SK-N-SH (cell line): ENCODE measurements at regions not wholly inside any gene's neighbourhood (a gene's known extent, or its start where the extent isn't known, plus 50 kb on each side); places are given as distances from the start of the nearest gene placed in this dataset.

ENCODE experiments used
- CTCF ChIA-PET: fragments of 300-600, 350-600 bp; formaldehyde crosslinking; extraction: SDS; loops from one replicate; lab custom pipeline; 2021; lab: Yijun Ruan, JAX
- POLR2A ChIA-PET: fragments of 350-600 bp; sonication (Branson Sonifier 250); formaldehyde crosslinking; extraction: SDS; loops from one replicate; lab custom pipeline; 2020; ENCODE audit warnings: antibody characterized with exemption, inconsistent platforms; lab: Yijun Ruan, JAX
- DNase-seq: peaks from one replicate; pipeline ENCODE4 v3.0.0; 2012
- H2AFZ ChIP-seq: fragments of 200-600 bp; sonication (generic); 2 replicates; pipeline ENCODE4 v1.8.1; 2016; ENCODE audit warnings: antibody characterized with exemption, mild to moderate bottlenecking, low read depth
- H3F3A ChIP-seq: fragments of 200-600 bp; sonication (generic); replicated peaks from 2 replicates; pipeline ENCODE3; 2016; ENCODE audit warnings: antibody characterized with exemption, mild to moderate bottlenecking; ENCODE audit not compliant: insufficient read depth
- H3K27ac ChIP-seq, 2 experiments: fragments of 200-500 bp in 1 of 2; fragments of 200-600 bp in 1 of 2; sonication (Bioruptor generic) in 1 of 2; sonication (generic), shearing (Covaris generic) in 1 of 2; 2 replicates each; pipeline versions ENCODE4 v1.5.1 to v1.6.1; 2014 to 2016; ENCODE audit warnings: low read depth in 2 of 2, inconsistent platforms in 1 of 2, low read length in 1 of 2, mild to moderate bottlenecking in 1 of 2, mixed read lengths in 1 of 2
- H3K27me3 ChIP-seq: fragments of 200-600 bp; sonication (generic), shearing (Covaris generic); 2 replicates; pipeline ENCODE4 v1.6.1; 2016; ENCODE audit warnings: mixed run types; ENCODE audit not compliant: insufficient read depth
- H3K36me3 ChIP-seq, 2 experiments: fragments of 200-500 bp in 1 of 2; fragments of 200-600 bp in 1 of 2; sonication (Bioruptor generic) in 1 of 2; sonication (generic) in 1 of 2; replicated peaks in 1 of 2; 2 replicates each; pipeline versions ENCODE3 to v1.5.1; 2014 to 2016; ENCODE audit warnings: low read length in 1 of 2, mild to moderate bottlenecking in 1 of 2; ENCODE audit not compliant: insufficient read depth in 2 of 2, control insufficient read depth in 1 of 2
- H3K4me1 ChIP-seq, 2 experiments: fragments of 200-500 bp in 1 of 2; fragments of 200-600 bp in 1 of 2; sonication (Bioruptor generic) in 1 of 2; sonication (generic), shearing (Covaris generic) in 1 of 2; 2 replicates each; pipeline versions ENCODE4 v1.5.1 to v1.6.1; 2014 to 2016; ENCODE audit warnings: low read depth in 1 of 2, low read length in 1 of 2, mixed run types in 1 of 2; ENCODE audit not compliant: insufficient read depth in 2 of 2, control insufficient read depth in 1 of 2
- H3K4me2 ChIP-seq: fragments of 200-600 bp; sonication (generic), shearing (Covaris generic); 2 replicates; pipeline ENCODE4 v1.6.1; 2017; ENCODE audit warnings: mixed run types
- H3K4me3 ChIP-seq, 2 experiments: fragments of 200-500 bp in 1 of 2; fragments of 200-600 bp in 1 of 2; sonication (Bioruptor generic) in 1 of 2; sonication (generic), shearing (Covaris generic) in 1 of 2; 2 replicates each; pipeline versions ENCODE4 v1.5.1 to v1.8.1; 2014 to 2016; ENCODE audit warnings: low read depth in 2 of 2, inconsistent platforms in 1 of 2, low read length in 1 of 2, mild to moderate bottlenecking in 1 of 2, mixed read lengths in 1 of 2, moderate library complexity in 1 of 2
- H3K79me2 ChIP-seq: fragments of 200-600 bp; sonication (generic); 2 replicates; pipeline ENCODE4 v1.8.1; 2017; ENCODE audit warnings: mild to moderate bottlenecking; ENCODE audit not compliant: insufficient read depth
- H3K9ac ChIP-seq: fragments of 200-600 bp; sonication (generic); 2 replicates; pipeline ENCODE4 v1.6.1; 2017; ENCODE audit warnings: mixed run types
- H3K9me2 ChIP-seq: fragments of 200-600 bp; sonication (generic); 2 replicates; pipeline ENCODE4 v1.6.1; 2017; ENCODE audit warnings: mixed run types
- H3K9me3 ChIP-seq: fragments of 200-600 bp; sonication (generic); 2 replicates; pipeline ENCODE4 v1.6.1; 2017; ENCODE audit warnings: mixed run types, mild to moderate bottlenecking, moderate library complexity
- H4K20me1 ChIP-seq: fragments of 200-600 bp; sonication (generic); 2 replicates; pipeline ENCODE4 v1.6.1; 2017; ENCODE audit warnings: mild to moderate bottlenecking, mixed run types; ENCODE audit not compliant: insufficient read depth
- CTCF ChIP-seq: fragments of 200-600 bp; sonication (generic); IDR thresholded peaks from 2 replicates; pipeline ENCODE4 v1.6.1; 2017; ENCODE audit warnings: antibody characterized with exemption, mild to moderate bottlenecking, moderate library complexity
- EP300 ChIP-seq, 2 experiments: IDR thresholded peaks; 2 replicates each; pipeline versions ENCODE4 v1.4.0 to v1.6.1; 2012; ENCODE audit warnings: borderline replicate concordance in 1 of 2, low read depth in 1 of 2, low read length in 1 of 2
- EZH2phosphoT487 ChIP-seq: fragments of 200-600 bp; sonication (generic); IDR thresholded peaks from 2 replicates; pipeline ENCODE4 v1.6.1; 2017; ENCODE audit warnings: low read depth, mixed run types, mild to moderate bottlenecking, antibody characterized with exemption, moderate library complexity, borderline replicate concordance
- FOXM1 ChIP-seq: IDR thresholded peaks from 2 replicates; pipeline ENCODE4 v1.4.0; 2012; ENCODE audit warnings: low read depth, mild to moderate bottlenecking
- GABPA ChIP-seq: IDR thresholded peaks from 2 replicates; pipeline ENCODE4 v1.4.0; 2012; ENCODE audit warnings: low read depth, mild to moderate bottlenecking
- MXI1 ChIP-seq: IDR thresholded peaks from 2 replicates; pipeline ENCODE4 v1.6.1; 2012; ENCODE audit warnings: mild to moderate bottlenecking, low read depth, low read length, improper control_type of control experiment
- NFIC ChIP-seq: IDR thresholded peaks from 2 replicates; pipeline ENCODE4 v1.4.0; 2012; ENCODE audit warnings: borderline replicate concordance
- PBX3 ChIP-seq: IDR thresholded peaks from 2 replicates; pipeline ENCODE4; 2012
- RAD21 ChIP-seq: IDR thresholded peaks from 2 replicates; pipeline ENCODE4 v1.6.1; 2012; ENCODE audit warnings: mild to moderate bottlenecking, low read length
- REST ChIP-seq: IDR thresholded peaks from 2 replicates; pipeline ENCODE4 v1.6.1; 2012; ENCODE audit warnings: mild to moderate bottlenecking, low read depth, low read length, moderate library complexity
- RFX5 ChIP-seq: IDR thresholded peaks from 2 replicates; pipeline ENCODE4 v1.6.1; 2012; ENCODE audit warnings: mild to moderate bottlenecking, improper control_type of control experiment, low read length
- RXRA ChIP-seq: IDR thresholded peaks from 2 replicates; pipeline ENCODE4 v1.4.0; 2012; ENCODE audit warnings: low read depth, mild to moderate bottlenecking, borderline replicate concordance
- SMC3 ChIP-seq: IDR thresholded peaks from 2 replicates; pipeline ENCODE4 v1.6.1; 2012; ENCODE audit warnings: low read depth, low read length, improper control_type of control experiment
- USF1 ChIP-seq: IDR thresholded peaks from 2 replicates; pipeline ENCODE4 v1.4.0; 2012; ENCODE audit warnings: low read depth, borderline replicate concordance
- YY1 ChIP-seq: IDR thresholded peaks from 2 replicates; pipeline ENCODE4 v1.4.0; 2012; ENCODE audit warnings: low read depth, mild to moderate bottlenecking
- ZBTB33 ChIP-seq: IDR thresholded peaks from 2 replicates; pipeline ENCODE4 v1.4.0; 2012; ENCODE audit warnings: low read depth, borderline replicate concordance

GRCh38 chr20:12682613-12683012, 326.2 kb upstream of the SPTLC3 start:
- H3K27ac ChIP-seq, result no peak overlapping the region
- no peaks in the 10 kb centered on the region for H3K9me2 ChIP-seq
- H3K9me3 ChIP-seq, result no peaks in the 10 kb centered on the region
- TF ChIP-seq GABPA, result no peak
- no peak for TF ChIP-seq SMC3
- TF ChIP-seq RFX5, result no peak
- no peak for TF ChIP-seq RAD21
- no peak for TF ChIP-seq USF1
- TF ChIP-seq EP300 (IDR thresholded peaks at IDR 0.05; ENCODE audit: borderline replicate concordance in 1 of 2, low read depth in 1 of 2, low read length in 1 of 2), result no peak
- TF ChIP-seq ZBTB33, result no peak
- TF ChIP-seq PBX3, result no peak
- TF ChIP-seq RXRA, result no peak
- TF ChIP-seq MXI1, result no peak
- no peak for TF ChIP-seq EZH2phosphoT487
- no peak for TF ChIP-seq REST
- no peak for TF ChIP-seq CTCF
- no peak for TF ChIP-seq FOXM1
- TF ChIP-seq NFIC, result no peak
- TF ChIP-seq YY1, result no peak
- no peaks in the 10 kb centered on the region for H4K20me1 ChIP-seq
- H3K9ac ChIP-seq, result no peak overlapping the region
- DNase-seq, result no peak
- no peaks in the 10 kb centered on the region for H3K4me1 ChIP-seq
- H3K79me2 ChIP-seq, result no peaks in the 10 kb centered on the region
- H2AFZ ChIP-seq, result no peak overlapping the region
- ChIA-PET CTCF (no interaction called here), POLR2A (no interaction called here)
- H3K36me3 ChIP-seq, result no peaks in the 10 kb centered on the region
- no peaks in the 10 kb centered on the region for H3F3A ChIP-seq
- H3K4me3 ChIP-seq, result no peak overlapping the region
- no peaks in the 10 kb centered on the region for H3K27me3 ChIP-seq
- no peak overlapping the region for H3K4me2 ChIP-seq
